ENCODE measurements at regions not wholly inside any gene's neighbourhood (a gene's known extent, or its start where the extent isn't known, plus 50 kb on each side); places are given as distances from the start of the nearest gene placed in this dataset.

GRCh38 chr14:30297876-30298795 is 260.8 kb upstream of the G2E3 start:
- DNase-seq (ENCODE audit: low read depth in 1 of 2, low spot score in 1 of 2), result no peak

- no peak for DNase-seq (ENCODE audit: low read depth in 1 of 2, low spot score in 1 of 2)
These were observed 259.0 kb upstream of the G2E3 start for GRCh38 chr14:30299915-30300314.

GRCh38 chr14:30303350-30303749 is 255.6 kb upstream of the G2E3 start:
- no peak for DNase-seq (ENCODE audit: low read depth in 1 of 2, low spot score in 1 of 2)

GRCh38 chr14:30305346-30305745 is 253.6 kb upstream of the G2E3 start:
- no peak for DNase-seq (ENCODE audit: low read depth in 1 of 2, low spot score in 1 of 2)

GRCh38 chr14:30309405-30309804 is 249.6 kb upstream of the G2E3 start:
- DNase-seq (ENCODE audit: low read depth in 1 of 2, low spot score in 1 of 2), result no peak

DNA sequence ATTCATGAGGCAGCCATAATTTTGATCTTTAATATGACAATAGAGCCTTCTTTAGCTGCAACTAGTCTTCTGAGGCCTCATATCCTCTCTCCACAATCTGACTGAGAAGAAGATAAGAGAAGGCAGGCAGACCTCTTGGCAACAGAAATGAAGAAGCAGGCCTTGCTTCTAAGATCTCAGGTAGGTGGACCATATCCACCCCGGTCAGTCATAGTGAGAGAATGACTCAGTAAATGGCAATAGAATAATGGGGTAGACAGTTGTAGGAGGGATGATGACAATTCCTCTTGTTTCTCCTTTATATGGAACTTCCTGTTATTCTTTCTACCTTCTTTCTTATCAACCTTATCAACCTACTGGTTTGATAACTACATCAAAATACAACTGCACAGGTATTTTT is 246.7 kb upstream of the G2E3 start:
- DNase-seq (ENCODE audit: low read depth in 1 of 2, low spot score in 1 of 2), result no peak

DNA sequence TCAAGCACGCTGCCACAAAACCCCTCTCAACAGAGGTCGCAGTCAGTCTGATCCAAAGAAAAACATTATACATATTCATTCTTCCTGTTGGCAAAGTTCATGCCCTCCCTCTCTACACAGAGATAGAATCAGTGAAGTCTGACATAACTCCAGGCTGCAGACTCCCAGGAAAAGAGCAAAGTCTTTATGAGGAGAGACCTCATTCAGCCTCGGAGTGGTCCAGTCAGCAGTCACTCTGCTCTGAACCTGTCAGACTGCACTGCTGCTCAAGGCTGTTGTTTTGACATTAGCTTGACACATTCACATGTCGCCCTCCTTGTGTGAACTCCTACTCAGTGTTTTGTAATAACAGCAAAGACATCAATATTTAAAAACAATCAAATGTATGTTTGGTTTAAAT is 241.2 kb upstream of the G2E3 start:
- DNase-seq (ENCODE audit: low read depth in 1 of 2, low spot score in 1 of 2), result no peak

DNA sequence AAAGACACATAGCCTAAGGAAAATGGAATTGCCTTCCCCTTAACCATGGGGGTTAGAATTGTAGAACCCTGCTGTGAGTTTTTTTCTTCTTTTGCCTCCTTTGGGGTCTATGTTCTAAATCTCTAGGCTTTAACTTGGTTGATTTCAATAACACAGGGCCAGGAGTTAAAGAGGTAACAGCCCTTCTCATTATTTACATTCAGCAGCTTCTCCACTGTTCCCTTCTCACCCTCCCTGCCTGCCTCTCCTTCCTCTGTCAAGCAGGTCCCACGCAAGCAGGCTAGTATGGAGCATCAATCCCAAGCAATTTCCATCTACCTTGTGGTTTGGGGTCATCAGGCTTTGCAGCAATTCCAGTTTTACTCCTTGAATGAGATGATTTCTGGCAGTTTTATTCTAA is 236.1 kb upstream of the G2E3 start:
- DNase-seq (ENCODE audit: low read depth in 1 of 2, low spot score in 1 of 2), result no peak

- DNase-seq (ENCODE audit: low read depth in 1 of 2, low spot score in 1 of 2), result no peak
These were observed 228.9 kb upstream of the G2E3 start for GRCh38 chr14:30330033-30330432.

DNA sequence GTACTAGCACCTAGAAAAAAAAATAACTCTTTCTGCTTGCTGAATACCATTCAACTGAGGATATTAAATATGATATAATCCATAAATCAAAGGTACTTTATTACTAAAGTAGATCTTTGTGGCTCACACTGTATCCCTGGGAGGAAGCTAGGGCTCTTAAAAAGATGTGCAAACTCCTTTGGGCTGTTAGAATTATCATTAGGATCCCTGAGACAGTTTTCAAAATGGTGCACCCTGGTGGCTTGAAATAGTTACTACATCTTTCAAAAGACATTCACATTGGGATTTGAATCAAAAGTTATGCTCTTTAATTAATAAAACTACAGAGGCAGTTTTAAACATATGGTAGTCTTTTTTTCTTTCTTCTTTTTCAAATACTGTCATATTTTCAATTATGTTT is 228.5 kb upstream of the G2E3 start:
- DNase-seq (ENCODE audit: low read depth in 1 of 2, low spot score in 1 of 2), result no peak

- no peak for DNase-seq (ENCODE audit: low read depth in 1 of 2, low spot score in 1 of 2)
These were observed 227.9 kb upstream of the G2E3 start for GRCh38 chr14:30331030-30331429.

DNA sequence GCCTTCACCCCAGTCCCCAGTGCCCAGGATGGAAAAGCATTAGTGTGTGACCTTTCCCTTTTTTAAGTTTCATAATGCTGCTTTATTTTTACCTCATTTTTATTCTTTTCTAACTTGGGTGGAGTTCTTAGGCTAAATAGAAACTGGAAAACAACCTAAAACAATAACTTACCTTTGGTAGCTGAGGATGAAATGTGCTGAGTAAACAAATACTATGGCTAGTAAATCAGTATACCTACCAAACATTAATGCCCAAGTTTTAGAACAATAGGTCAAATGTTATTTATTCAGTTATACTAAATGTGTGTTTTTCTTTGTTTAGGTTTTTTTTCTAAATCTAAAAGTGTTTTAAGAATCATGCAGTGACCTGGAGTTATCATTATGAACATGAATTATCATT is 226.6 kb upstream of the G2E3 start:
- no peak for DNase-seq (ENCODE audit: low read depth in 1 of 2, low spot score in 1 of 2)

GRCh38 chr14:30333934-30334333 is 225.0 kb upstream of the G2E3 start:
- no peak for DNase-seq (ENCODE audit: low read depth in 1 of 2, low spot score in 1 of 2)

DNA sequence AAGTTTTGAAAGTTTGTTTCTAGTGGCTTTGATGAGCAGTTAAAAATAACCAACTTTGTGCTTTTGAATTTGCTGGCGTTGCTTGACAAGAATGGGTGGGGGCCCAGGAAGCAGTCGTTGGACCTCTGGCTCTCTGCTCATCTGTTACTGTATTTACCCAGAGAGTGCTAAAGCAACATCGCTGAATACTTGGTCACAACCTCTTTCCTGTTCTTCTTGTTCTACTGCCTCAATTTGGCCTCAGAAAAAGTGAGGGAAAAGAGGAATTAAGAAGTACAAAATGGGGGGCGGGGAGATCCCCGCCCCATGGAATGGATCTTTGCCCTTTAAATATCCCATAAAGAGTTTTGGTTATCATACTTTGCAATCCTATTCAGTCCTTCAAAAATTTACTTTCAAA is 221.5 kb upstream of the G2E3 start:
- DNase-seq (ENCODE audit: low read depth in 1 of 2, low spot score in 1 of 2), result no peak

- no peak for DNase-seq (ENCODE audit: low read depth in 1 of 2, low spot score in 1 of 2)
These were observed 219.6 kb upstream of the G2E3 start for GRCh38 chr14:30339311-30339901.

GRCh38 chr14:30340495-30340894 is 218.5 kb upstream of the G2E3 start:
- DNase-seq (ENCODE audit: low read depth in 1 of 2, low spot score in 1 of 2), result no peak

- no peak for DNase-seq (ENCODE audit: low read depth in 1 of 2, low spot score in 1 of 2)
These were observed 213.4 kb upstream of the G2E3 start for GRCh38 chr14:30345511-30345910.

GRCh38 chr14:30348445-30348844 is 210.5 kb upstream of the G2E3 start:
- DNase-seq (ENCODE audit: low read depth in 1 of 2, low spot score in 1 of 2), result no peak

GRCh38 chr14:30349520-30349919 is 209.4 kb upstream of the G2E3 start:
- DNase-seq (ENCODE audit: low read depth in 1 of 2, low spot score in 1 of 2), result no peak

- DNase-seq (ENCODE audit: low read depth in 1 of 2, low spot score in 1 of 2), result no peak
These were observed 204.5 kb upstream of the G2E3 start for GRCh38 chr14:30354439-30354838.

GRCh38 chr14:30355431-30355913 is 203.5 kb upstream of the G2E3 start:
- no peak for DNase-seq (ENCODE audit: low read depth in 1 of 2, low spot score in 1 of 2)

- no peak for DNase-seq (ENCODE audit: low read depth in 1 of 2, low spot score in 1 of 2)
These were observed 202.3 kb upstream of the G2E3 start for GRCh38 chr14:30356438-30357202.
